Gastrocnemius medialis (tissue), 4 donors: ENCODE measurements at regions not wholly inside any gene's neighbourhood (a gene's known extent, or its start where the extent isn't known, plus 50 kb on each side); places are given as distances from the start of the nearest gene placed in this dataset.

Source experiments
- CTCF ChIP-seq, 5 experiments: fragments of 450-650 bp in 3 of 5; fragments of 200-600 bp in 2 of 5; sonication (generic) in 2 of 5; IDR thresholded peaks in 4 of 5; conservative IDR thresholded peaks in 1 of 5; 1 replicate in 4 of 5; 2 replicates in 1 of 5; pipeline ENCODE4 v1.5.1; 2016 to 2019; ENCODE audit warnings: antibody characterized with exemption in 5 of 5, mild to moderate bottlenecking in 3 of 5, moderate library complexity in 3 of 5
- POLR2A ChIP-seq, 2 donors: fragments of 450-650 bp; IDR thresholded peaks; one replicate each; pipeline ENCODE4 v1.6.1; 2017; ENCODE audit warnings: antibody characterized with exemption in 2 of 2, mild to moderate bottlenecking in 2 of 2, moderate library complexity in 2 of 2

GRCh38 chr2:19757586-19757985 is 144.2 kb downstream of the TTC32 start:
- TF ChIP-seq CTCF (IDR thresholded peaks at IDR 0.05 in 4 of 5, conservative IDR thresholded peaks at IDR 0.05 in 1 of 5) (no peak), POLR2A (IDR thresholded peaks at IDR 0.05) (no peak)
